Fibroblast of lung (primary cell): ENCODE measurements at regions not wholly inside any gene's neighbourhood (a gene's known extent, or its start where the extent isn't known, plus 50 kb on each side); places are given as distances from the start of the nearest gene placed in this dataset.
"Not testable (repeated sequence)": the region's sequence is repeated elsewhere in the genome, so short reads cannot be mapped to it uniquely, and the experiment has no call there.

Experiments
- DNase-seq, 2 donors: peaks; one replicate each; pipeline versions ENCODE4 v3.0.0 to v3.0.0-alpha.2; 2010; ENCODE audit warnings: low read depth in 2 of 2
- H2AFZ ChIP-seq: 2 replicates; pipeline ENCODE4 v1.5.1; 2012; ENCODE audit warnings: low read length, control low read depth, inconsistent platforms
- H3K27ac ChIP-seq: 2 replicates; pipeline ENCODE4 v1.5.1; 2011; ENCODE audit warnings: low read length, control low read depth; ENCODE audit not compliant: insufficient read depth
- H3K27me3 ChIP-seq: 2 replicates; pipeline ENCODE4 v1.5.1; 2011; ENCODE audit warnings: mild to moderate bottlenecking, low read length; ENCODE audit not compliant: control insufficient read depth, insufficient read depth
- H3K36me3 ChIP-seq: 2 replicates; pipeline ENCODE4 v1.5.1; 2011; ENCODE audit warnings: low read length; ENCODE audit not compliant: control insufficient read depth, insufficient read depth
- H3K4me1 ChIP-seq: 2 replicates; pipeline ENCODE4 v1.5.1; 2011; ENCODE audit warnings: low read length; ENCODE audit not compliant: control insufficient read depth, insufficient read depth; ENCODE audit errors: extremely low read depth
- H3K4me2 ChIP-seq: 2 replicates; pipeline ENCODE4 v1.5.1; 2011; ENCODE audit warnings: low read length, control low read depth; ENCODE audit not compliant: insufficient read depth; ENCODE audit errors: extremely low read depth
- H3K4me3 ChIP-seq, 4 experiments: fragments of 200-600 bp in 1 of 4; sonication (generic) in 1 of 4; replicated peaks in 1 of 4; 2 replicates each; pipeline ENCODE4 v1.5.1; 2011 to 2016; ENCODE audit warnings: low read length in 4 of 4, low read depth in 3 of 4, mild to moderate bottlenecking in 3 of 4, control low read depth in 2 of 4, inconsistent platforms in 1 of 4, mixed read lengths in 1 of 4; ENCODE audit not compliant: insufficient read depth in 1 of 4; ENCODE audit errors: control extremely low read depth in 1 of 4
- H3K79me2 ChIP-seq: 2 replicates; pipeline ENCODE4 v1.5.1; 2012; ENCODE audit warnings: mild to moderate bottlenecking, low read length, inconsistent platforms; ENCODE audit not compliant: control insufficient read depth, insufficient read depth
- H3K9ac ChIP-seq: 2 replicates; pipeline ENCODE4 v1.5.1; 2011; ENCODE audit warnings: mild to moderate bottlenecking, low read length, control low read depth; ENCODE audit not compliant: insufficient read depth
- H3K9me3 ChIP-seq: 2 replicates; pipeline ENCODE4 v1.5.1; 2012; ENCODE audit warnings: low read depth, low read length; ENCODE audit not compliant: control insufficient read depth, insufficient read depth
- H4K20me1 ChIP-seq: 2 replicates; pipeline ENCODE4 v1.5.1; 2011; ENCODE audit warnings: low read length; ENCODE audit not compliant: control insufficient read depth, insufficient read depth; ENCODE audit errors: extremely low read depth
- EZH2 ChIP-seq: IDR thresholded peaks from 2 replicates; pipeline ENCODE4 v1.5.1; 2012; ENCODE audit warnings: low read length, control low read depth, mild to moderate bottlenecking; ENCODE audit errors: missing control alignments
- TF ChIP-seq, protein P1 (sequence below), 2 donors: IDR thresholded peaks in 1 of 2; conservative IDR thresholded peaks in 1 of 2; 1 replicate in 1 of 2; 2 replicates in 1 of 2; pipeline ENCODE4 v1.5.1; 2011 to 2012; ENCODE audit warnings: low read length in 2 of 2, control low read depth in 1 of 2, inconsistent platforms in 1 of 2, low read depth in 1 of 2, mild to moderate bottlenecking in 1 of 2

DNA sequence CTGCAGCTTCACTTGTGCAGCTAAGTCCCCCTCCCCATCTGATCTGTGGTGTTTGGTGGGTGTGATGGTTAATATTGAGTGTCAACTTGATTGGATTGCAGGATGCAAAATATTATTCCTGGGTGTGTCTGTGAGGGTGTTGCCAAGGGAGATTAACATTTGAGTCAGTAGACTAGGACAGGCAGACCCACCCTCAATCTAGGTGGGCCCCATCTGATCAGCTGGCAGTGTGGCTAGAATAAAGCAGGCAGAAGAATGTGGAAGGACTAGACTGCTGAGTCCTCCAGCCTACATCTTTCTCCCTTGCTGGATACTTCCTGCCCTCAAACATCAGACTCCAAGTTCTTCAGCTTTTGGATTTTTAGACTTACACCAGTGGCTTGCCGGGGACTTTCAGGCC lies 103.5 kb upstream of the BOD1L1 start:
- TF ChIP-seq, protein P1, sequence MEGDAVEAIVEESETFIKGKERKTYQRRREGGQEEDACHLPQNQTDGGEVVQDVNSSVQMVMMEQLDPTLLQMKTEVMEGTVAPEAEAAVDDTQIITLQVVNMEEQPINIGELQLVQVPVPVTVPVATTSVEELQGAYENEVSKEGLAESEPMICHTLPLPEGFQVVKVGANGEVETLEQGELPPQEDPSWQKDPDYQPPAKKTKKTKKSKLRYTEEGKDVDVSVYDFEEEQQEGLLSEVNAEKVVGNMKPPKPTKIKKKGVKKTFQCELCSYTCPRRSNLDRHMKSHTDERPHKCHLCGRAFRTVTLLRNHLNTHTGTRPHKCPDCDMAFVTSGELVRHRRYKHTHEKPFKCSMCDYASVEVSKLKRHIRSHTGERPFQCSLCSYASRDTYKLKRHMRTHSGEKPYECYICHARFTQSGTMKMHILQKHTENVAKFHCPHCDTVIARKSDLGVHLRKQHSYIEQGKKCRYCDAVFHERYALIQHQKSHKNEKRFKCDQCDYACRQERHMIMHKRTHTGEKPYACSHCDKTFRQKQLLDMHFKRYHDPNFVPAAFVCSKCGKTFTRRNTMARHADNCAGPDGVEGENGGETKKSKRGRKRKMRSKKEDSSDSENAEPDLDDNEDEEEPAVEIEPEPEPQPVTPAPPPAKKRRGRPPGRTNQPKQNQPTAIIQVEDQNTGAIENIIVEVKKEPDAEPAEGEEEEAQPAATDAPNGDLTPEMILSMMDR (conservative IDR thresholded peaks at IDR 0.05 in 1 of 2, IDR thresholded peaks at IDR 0.05 in 1 of 2; ENCODE audit: low read depth in 1 of 2, low read length in 2 of 2) = no peak
- TF ChIP-seq EZH2 = no peak
- H3K4me2 ChIP-seq = no peak overlapping the region
- no peak overlapping the region for H3K4me3 ChIP-seq
- DNase-seq = no peak
- no peaks in the 10 kb centered on the region for H3K9me3 ChIP-seq
- H3K79me2 ChIP-seq = no peaks in the 10 kb centered on the region
- H3K27ac ChIP-seq = no peak overlapping the region
- no peak overlapping the region for H2AFZ ChIP-seq
- no peaks in the 10 kb centered on the region for H3K4me1 ChIP-seq
- H3K9ac ChIP-seq = no peak overlapping the region
- no peaks in the 10 kb centered on the region for H3K27me3 ChIP-seq
- no peaks in the 10 kb centered on the region for H3K36me3 ChIP-seq
- no peaks in the 10 kb centered on the region for H4K20me1 ChIP-seq

DNA sequence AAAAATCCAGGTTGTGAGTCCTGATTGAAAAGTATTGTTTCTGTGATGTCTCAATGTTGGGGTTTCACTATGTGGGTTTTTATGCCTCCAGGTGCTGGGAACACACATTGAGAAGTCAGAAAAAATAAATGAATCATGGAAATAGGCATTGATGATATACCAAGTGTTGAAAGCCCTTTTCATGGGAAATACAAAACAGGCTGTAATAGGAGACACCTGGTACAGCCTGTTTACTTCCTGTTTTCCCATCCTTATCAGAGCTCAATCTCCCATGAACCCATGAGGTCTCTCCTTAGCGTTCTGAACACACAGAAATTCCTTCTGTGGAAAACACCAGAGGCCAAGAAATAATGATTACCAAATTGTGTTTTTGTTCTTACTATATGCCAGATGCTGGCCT lies 106.3 kb upstream of the BOD1L1 start:
- Histone ChIP-seq H3K9me3 (no peaks in the 10 kb centered on the region), H3K4me1 (no peaks in the 10 kb centered on the region), H3K4me3 (no peak overlapping the region), H2AFZ (no peak overlapping the region), H3K27ac (no peak overlapping the region), H3K4me2 (no peak overlapping the region), H3K79me2 (no peaks in the 10 kb centered on the region), H3K9ac (no peak overlapping the region), H3K27me3 (no peaks in the 10 kb centered on the region), H3K36me3 (no peaks in the 10 kb centered on the region), H4K20me1 (no peaks in the 10 kb centered on the region)
- DNase-seq = no peak
- TF ChIP-seq, protein P1 (conservative IDR thresholded peaks at IDR 0.05 in 1 of 2, IDR thresholded peaks at IDR 0.05 in 1 of 2; ENCODE audit: low read depth in 1 of 2, low read length in 2 of 2) = no peak
- no peak for TF ChIP-seq EZH2

DNA sequence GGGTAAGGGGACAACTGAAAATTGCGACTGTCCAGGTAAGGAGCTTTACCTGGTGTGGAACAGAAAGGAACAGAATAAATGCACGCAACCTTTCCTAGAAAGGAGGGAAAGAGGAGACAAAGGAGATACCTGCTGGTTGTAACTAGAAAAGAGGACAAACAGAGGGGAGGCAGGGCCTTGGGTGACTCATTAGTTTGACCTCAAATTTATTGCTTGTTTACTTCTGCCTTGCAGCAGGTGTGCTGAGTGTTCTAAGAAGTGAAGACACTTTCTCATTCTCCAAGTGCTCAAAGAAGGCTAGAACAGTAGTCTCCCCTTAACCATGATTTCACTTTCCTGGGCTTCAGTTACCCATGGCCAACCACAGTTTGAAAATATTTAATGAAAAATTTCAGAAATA lies 123.1 kb upstream of the BOD1L1 start:
- no peak for DNase-seq
- Histone ChIP-seq H3K36me3 (no peaks in the 10 kb centered on the region), H3K9ac (no peak overlapping the region), H3K79me2 (no peaks in the 10 kb centered on the region), H3K4me2 (no peak overlapping the region), H4K20me1 (no peaks in the 10 kb centered on the region), H3K4me1 (no peaks in the 10 kb centered on the region), H3K27me3 (peaks cover 2% of the 10 kb centered on the region), H3K9me3 (no peaks in the 10 kb centered on the region), H3K4me3 (no peak overlapping the region), H3K27ac (no peak overlapping the region), H2AFZ (no peak overlapping the region)
- TF ChIP-seq, protein P1 (conservative IDR thresholded peaks at IDR 0.05 in 1 of 2, IDR thresholded peaks at IDR 0.05 in 1 of 2; ENCODE audit: low read depth in 1 of 2, low read length in 2 of 2) = no peak
- no peak for TF ChIP-seq EZH2

DNA sequence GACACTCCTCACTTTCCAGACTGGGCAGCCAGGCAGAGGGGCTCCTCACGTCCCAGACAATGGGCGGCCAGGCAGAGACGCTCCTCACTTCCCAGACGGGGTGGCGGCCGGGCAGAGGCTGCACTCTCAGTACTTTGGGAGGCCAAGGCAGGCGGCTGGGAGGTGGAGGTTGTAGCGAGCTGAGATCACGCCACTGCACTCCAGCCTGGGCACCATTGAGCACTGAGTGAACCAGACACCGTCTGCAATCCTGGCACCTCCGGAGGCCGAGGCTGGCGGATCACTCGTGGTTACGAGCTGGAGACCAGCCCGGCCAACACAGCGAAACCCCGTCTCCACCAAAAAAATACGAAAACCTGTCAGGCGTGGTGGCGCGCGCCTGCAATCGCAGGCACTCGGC lies 134.1 kb upstream of the BOD1L1 start:
- H3K4me2 ChIP-seq = not testable (repeated sequence)

More for the DNA sequence above, 134.1 kb upstream of the BOD1L1 start:
- not testable (repeated sequence) for H3K36me3 ChIP-seq, H3K4me1 ChIP-seq, H4K20me1 ChIP-seq, DNase-seq, H3K27me3 ChIP-seq, H3K27ac ChIP-seq, H3K79me2 ChIP-seq, H3K9ac ChIP-seq, H3K4me3 ChIP-seq, H2AFZ ChIP-seq, H3K9me3 ChIP-seq
